Stimulated activated CD4-positive, alpha-beta T cell treated with anti-CD3 and anti-CD28 coated beads, Interleukin-15, amount 100 ng/mL, for 48 hours (primary cell): ENCODE measurements at regions not wholly inside any gene's neighbourhood (a gene's known extent, or its start where the extent isn't known, plus 50 kb on each side); places are given as distances from the start of the nearest gene placed in this dataset.
"Not testable (repeated sequence)": the region's sequence is repeated elsewhere in the genome, so short reads cannot be mapped to it uniquely, and the experiment has no call there.

ENCODE experiments used
- DNase-seq, 2 donors: peaks; one replicate each; pipeline ENCODE4 v3.0.0-alpha.2; 2020; ENCODE audit warnings: low read depth in 2 of 2

GRCh38 chr14:40269436-40269835 lies 837.2 kb upstream of the FBXO33 start:
- DNase-seq: no peak

- no peak for DNase-seq
These were observed 836.0 kb upstream of the FBXO33 start for GRCh38 chr14:40268236-40268635.

- no peak for DNase-seq
These were observed 832.9 kb upstream of the FBXO33 start for GRCh38 chr14:40265096-40265495.

- DNase-seq: no peak
These were observed 820.7 kb upstream of the FBXO33 start for GRCh38 chr14:40252817-40253447.

GRCh38 chr14:40248671-40249070 lies 816.4 kb upstream of the FBXO33 start:
- no peak for DNase-seq

GRCh38 chr14:40240245-40240859 lies 808.1 kb upstream of the FBXO33 start:
- DNase-seq: no peak

GRCh38 chr14:40232302-40232701 lies 800.1 kb upstream of the FBXO33 start:
- no peak for DNase-seq

GRCh38 chr14:40229676-40230075 lies 797.4 kb upstream of the FBXO33 start:
- DNase-seq: no peak

- no peak for DNase-seq
These were observed 790.8 kb upstream of the FBXO33 start for GRCh38 chr14:40222996-40223395.

- DNase-seq: no peak
These were observed 789.2 kb upstream of the FBXO33 start for GRCh38 chr14:40221428-40221827.

GRCh38 chr14:40219032-40219431 lies 786.8 kb upstream of the FBXO33 start:
- no peak for DNase-seq

GRCh38 chr14:40218282-40218941 lies 786.2 kb upstream of the FBXO33 start:
- no peak for DNase-seq

- DNase-seq: no peak
These were observed 784.7 kb upstream of the FBXO33 start for GRCh38 chr14:40216976-40217375.

- DNase-seq: not testable (repeated sequence)
These were observed 784.2 kb upstream of the FBXO33 start for GRCh38 chr14:40216408-40216807.

GRCh38 chr14:40213701-40214100 lies 781.5 kb upstream of the FBXO33 start:
- no peak for DNase-seq

- no peak for DNase-seq
These were observed 772.4 kb upstream of the FBXO33 start for GRCh38 chr14:40204441-40205175.

GRCh38 chr14:40199101-40199500 lies 766.9 kb upstream of the FBXO33 start:
- DNase-seq: no peak

- no peak for DNase-seq
These were observed 765.1 kb upstream of the FBXO33 start for GRCh38 chr14:40197344-40197743.

- no peak for DNase-seq
These were observed 755.8 kb upstream of the FBXO33 start for GRCh38 chr14:40188006-40188405.

- DNase-seq: no peak
These were observed 731.9 kb upstream of the FBXO33 start for GRCh38 chr14:40164083-40164482.

GRCh38 chr14:40139657-40140056 lies 707.4 kb upstream of the FBXO33 start:
- no peak for DNase-seq

- no peak for DNase-seq
These were observed 701.2 kb upstream of the FBXO33 start for GRCh38 chr14:40133463-40133862.

- DNase-seq: no peak
These were observed 696.9 kb upstream of the FBXO33 start for GRCh38 chr14:40129159-40129558.
